Embryonic facial prominence (tissue), 1 donor: ENCODE measurements at regions not wholly inside any gene's neighbourhood (a gene's known extent, or its start where the extent isn't known, plus 50 kb on each side); places are given as distances from the start of the nearest gene placed in this dataset.
"Not testable (repeated sequence)": the region's sequence is repeated elsewhere in the genome, so short reads cannot be mapped to it uniquely, and the experiment has no call there.

Experiments
- DNase-seq: peaks from one replicate; pipeline ENCODE4 v3.0.0-alpha.2; 2016; ENCODE audit errors: extremely low spot score

DNA sequence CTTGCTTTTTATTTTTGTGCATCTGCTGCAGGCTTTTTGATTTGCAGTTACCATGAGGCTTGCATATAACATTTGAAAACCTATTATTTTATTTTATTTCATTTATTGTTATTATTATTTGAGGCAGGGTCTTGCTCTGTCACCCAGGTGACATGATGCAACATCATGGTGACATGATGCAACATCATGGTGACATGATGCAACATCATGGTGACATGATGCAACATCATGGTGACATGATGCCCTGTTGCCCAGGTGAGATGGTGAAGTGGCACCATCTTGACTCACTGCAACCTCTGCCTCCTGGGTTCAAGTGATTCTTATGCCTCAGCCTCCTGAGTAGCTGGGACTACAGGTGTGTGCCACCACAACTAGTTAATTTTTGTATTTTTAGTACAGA is 244.5 kb upstream of the CTBP2 start:
- not testable (repeated sequence) for DNase-seq

DNA sequence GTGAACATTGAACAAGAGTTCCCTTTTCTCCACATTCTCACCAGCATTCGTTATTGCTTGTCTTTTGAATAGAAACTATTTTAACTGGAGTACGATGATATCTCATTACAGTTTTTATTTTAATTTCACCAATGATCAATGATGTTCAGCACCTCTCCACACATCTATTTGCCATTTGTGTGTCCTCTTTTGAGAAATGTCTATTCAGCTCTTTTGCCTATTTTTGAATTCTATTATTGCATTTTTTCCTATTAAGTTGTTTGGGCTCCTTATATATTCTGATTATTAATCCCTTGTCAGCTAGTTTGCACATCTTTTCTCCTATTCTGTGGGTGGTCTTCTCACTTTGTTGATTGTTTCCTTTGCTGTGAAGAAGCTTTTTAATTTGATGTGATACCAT is 241.1 kb upstream of the CTBP2 start:
- no peak for DNase-seq

DNA sequence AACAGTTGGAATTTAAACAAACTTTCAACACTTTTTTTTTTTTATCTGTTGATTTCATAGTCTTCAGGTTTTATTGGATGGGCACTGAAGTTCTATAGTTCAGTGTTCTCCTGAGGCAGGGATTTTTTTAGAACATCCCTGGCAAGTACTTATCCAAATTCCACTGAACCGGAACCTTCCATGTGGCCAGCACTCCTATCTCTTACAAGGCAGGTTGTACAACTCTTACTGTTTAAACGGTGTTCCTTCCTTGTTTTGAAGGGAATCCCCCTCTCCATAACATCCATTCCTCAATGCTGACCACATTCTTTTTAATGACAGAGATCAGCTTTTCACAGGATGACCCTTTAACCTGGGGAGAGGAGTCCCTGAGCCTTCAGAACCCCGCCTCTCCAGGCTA is 238.9 kb upstream of the CTBP2 start:
- DNase-seq: no peak

DNA sequence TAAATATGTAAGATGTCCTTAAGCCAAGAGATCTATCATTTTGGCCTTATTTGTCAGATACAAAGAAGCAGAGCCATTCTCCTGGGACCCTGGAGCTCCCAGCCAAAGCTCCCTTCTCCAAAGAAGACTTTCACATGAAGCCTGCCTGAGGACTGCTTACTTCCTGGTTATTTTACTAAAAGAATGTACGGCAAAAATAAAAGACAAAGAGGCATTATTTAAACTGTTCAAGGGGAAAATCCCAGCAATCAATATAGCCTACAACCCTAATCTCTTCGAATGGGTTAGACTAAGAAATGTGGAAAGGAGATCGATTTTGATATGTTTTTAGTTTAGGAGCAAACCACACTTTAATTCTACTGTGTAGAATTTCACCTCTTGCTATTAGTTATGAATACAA is 237.9 kb upstream of the CTBP2 start:
- no peak for DNase-seq

DNA sequence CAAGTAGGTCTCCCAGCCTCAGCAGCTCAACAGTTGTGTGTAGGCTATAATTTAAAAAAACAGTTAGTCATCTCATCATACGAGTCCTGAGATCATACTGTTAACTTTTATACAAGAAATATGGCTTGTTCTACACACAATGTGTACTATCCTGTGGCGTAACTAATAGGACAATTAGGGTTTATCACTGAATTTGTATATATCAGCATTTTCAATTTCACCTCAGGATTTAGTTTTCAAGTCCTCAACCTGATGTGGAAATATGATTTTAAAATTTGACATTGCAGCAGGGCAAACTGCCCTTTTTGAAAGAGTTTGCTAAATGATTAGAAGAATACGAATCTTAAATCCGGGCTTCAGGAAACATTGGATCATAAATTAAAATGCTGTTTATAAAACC is 237.2 kb upstream of the CTBP2 start:
- DNase-seq: no peak

DNA sequence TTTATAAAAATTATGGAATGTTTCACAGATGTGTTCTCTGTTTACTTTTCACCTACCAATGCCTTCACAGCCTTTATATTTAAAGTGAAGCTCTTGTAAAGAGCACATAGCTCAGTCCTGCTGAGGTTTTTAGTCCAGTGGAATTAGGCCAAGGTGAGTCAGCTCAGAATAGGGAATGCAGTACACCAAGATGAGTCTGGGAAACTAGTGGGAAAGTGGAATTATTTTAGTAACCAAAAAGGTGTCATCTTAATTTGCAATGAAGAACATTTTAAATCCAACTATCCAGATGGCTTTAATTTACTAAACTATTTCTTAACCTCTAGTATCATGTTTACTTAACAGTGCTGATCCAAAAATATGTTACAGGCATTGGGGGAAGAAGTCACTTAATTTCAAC is 236.3 kb upstream of the CTBP2 start:
- no peak for DNase-seq

DNA sequence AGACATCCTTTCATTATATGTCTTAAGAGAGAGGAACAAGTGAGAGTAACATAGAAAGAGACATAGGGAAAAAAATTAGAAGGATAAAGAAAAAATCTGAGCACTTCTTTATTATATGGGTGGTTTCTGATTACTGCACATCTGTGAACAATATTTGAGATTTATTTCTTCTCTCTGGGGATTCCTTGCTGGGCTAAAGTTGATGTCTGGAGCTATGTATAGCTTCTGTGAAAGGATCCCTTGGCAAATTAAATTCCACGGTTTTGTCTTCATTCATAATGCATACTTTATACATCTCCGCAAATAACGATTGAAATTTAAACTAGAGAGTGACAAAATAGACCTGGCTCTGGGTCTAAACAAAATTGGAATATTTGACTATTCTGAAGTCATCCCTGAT is 232.2 kb upstream of the CTBP2 start:
- DNase-seq: no peak

DNA sequence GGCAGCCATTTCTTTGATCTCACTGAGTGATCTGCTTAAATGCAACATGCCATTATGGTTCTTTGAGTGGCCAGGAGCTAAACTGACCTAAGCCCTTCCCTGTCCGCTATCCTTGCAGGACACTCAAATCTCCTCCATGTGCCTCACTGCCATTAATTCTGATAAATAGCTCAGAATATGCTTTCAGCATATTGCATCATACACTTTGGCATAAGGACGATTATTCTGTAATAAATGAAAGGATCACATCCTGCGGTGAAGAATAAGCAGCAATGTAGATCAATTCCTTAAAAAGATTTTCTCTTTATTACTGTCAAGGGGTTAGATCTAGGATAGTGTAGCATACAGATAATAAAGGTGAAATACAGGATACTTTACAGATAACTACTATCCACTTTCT is 231.8 kb upstream of the CTBP2 start:
- no peak for DNase-seq

DNA sequence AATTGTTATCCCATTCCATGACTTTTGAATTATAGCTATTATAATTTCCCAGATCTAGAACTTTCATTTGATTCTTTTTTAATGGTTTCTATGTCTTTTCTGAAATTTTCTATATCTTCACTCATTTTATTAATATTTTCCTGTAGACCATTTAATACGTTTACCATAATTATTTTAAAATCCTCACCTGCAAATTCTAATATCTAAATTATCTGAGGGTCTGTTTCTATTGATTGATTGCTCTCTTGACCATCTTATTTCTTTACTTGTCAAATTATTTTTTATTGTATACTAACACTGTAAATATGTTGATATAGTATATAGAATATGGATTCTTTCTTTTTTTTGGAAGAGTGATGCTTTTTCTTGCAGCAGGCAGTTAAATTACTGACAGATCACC is 229.3 kb upstream of the CTBP2 start:
- no peak for DNase-seq

DNA sequence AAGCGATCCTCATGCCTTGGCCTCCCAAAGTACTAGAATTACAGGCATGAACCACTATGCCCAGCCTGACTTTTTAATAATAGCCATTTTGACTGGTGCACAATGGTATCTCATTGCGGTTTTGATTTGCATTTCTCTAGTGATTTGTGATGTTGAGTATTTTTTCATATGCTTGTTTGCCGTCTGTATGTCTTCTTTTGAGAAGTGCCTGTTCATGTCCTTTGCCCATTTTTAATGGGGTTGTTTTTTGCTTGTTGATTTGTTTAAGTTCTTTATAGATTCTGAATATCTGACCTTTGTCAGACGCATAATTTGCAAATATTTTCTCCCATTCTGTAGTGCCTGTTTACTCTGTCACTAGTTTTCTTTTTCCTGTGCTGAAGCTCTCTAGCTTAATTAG is 219.2 kb upstream of the CTBP2 start:
- no peak for DNase-seq

DNA sequence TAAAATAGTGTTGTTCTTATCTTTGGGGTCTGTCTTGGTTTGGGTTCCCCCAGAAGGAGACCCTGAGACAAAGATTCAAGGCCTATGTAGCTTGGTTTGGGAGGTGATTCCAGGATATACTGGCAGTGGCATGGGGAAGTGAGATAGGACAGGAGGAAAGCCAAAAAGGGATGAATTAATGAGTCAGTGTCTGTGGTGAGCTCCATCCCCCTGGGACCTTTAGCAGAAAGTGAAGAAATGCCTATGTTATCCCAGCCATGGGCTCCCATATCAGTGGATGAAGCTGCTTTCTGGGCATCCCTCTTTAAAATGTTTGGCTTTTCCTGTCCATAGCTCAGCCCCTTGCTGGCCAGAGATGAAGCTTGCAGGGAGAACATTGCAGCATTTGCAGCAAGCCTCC is 217.0 kb upstream of the CTBP2 start:
- no peak for DNase-seq

DNA sequence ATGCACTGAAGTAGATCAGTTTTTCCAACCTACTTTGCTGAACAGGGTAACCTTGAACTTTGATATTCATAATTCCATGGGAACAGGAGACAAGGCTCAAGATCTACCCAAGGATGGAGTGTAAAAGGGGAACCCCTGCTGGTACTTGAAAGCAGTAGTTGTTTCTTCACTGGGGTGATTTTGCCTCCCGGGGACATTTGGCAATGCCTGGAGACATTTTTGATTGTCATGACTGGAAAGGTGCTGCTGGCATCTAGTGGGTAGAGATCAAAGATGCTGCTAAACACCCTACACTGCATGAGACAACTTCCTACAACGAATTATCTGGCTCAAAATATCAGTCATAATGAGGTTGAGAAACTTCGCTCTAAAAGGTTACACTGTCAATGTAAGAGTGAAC is 214.8 kb upstream of the CTBP2 start:
- DNase-seq: no peak

DNA sequence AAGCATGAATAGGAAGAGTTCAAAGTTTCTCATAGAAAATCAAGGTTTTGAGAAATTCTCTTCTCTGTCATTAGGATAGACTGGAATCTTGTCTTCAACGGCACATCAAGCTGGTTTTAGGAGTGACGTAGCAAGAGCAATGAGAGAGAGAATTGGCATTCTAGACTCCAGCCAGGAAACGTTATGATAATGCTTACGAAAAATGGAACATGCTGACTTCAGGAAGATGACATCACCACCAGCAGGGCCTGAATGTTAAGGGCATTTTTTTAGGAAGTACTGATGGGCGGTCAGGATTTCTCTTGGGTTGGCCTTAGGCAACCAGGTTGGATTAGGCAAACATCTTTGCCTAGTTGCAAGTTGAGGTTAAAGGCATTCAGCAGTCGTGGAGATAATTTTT is 213.2 kb upstream of the CTBP2 start:
- DNase-seq: no peak

DNA sequence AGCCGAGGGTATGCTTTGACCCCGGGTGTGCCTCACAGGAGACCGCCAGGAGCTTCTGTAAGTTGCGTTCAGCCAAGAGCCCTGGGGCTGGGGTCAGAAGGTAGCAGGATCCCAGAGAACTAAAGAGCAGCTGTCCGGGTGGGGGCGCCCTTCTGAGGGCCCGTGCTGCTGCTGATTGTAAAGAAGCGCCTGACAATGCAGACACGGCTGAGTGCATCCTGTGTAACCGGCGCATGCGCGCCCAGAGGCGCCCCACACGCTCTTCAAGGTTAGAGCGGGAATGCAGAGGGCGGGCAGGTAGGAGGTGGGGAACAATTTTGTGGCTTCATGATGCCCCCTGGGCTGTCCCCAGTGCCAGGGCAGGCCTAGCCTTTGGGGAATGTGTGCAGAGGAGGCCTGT is 210.2 kb upstream of the CTBP2 start:
- DNase-seq: no peak

DNA sequence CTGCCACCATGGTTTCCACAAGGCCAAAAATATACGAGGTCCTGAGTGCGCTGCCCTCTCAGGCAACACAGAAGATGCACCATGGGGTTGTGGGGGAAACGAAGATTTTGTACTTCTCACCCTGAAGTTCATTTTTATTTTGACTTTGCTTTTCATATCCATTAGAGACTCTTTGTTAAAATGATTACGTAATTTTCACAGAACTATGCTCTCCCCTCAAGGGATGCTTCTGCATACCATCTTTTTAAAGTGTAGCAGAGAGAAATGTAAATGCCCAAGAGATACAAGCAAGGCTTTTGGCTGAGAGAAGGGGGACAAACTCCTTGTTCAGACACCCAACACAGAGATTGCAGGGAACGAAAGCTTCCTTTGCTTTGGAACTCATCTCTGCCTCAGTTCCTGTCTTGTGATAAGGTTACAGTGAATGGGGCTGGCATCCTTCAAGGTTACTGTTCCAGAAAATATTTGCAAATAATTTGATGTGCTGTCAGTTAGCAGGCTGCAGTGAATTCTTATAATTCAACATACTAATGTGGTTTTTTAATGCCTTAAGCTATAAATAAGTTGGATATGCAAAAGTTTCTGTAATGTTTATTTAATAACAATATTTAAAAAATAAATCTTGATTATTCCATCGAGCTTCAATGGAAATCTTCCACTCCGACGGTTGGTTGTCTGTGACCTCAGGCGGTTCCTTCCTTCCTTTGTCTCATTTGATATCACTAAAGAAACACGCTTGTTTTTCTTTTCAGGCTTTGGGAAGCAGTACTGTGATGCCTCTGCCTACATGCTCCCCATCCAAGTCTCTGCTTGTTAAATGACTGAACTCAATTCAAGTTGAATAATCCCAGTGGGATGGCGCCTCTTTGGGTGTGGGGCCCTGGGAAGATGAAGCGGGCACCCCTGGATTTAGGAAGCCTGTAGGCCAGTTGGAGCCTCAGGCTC is 209.3 kb upstream of the CTBP2 start:
- DNase-seq: no peak

DNA sequence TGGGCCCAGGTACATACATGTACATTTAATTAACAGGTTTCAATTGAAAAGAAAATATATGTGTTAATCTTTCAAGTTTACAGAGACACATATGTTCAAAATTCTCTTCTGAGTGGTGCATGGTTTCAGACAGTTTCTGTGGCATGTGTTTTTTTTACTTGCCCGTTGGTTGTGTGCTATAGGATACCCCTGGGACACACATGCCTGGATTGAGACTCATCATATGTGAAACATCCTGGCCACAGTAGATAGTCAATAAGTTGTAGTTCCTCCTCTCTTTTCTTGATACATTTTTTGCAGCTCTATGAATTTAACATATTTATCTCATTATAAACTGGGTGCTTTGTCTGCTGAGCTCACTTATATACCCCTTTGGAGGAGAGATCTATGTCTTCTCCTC is 207.8 kb upstream of the CTBP2 start:
- DNase-seq: no peak

DNA sequence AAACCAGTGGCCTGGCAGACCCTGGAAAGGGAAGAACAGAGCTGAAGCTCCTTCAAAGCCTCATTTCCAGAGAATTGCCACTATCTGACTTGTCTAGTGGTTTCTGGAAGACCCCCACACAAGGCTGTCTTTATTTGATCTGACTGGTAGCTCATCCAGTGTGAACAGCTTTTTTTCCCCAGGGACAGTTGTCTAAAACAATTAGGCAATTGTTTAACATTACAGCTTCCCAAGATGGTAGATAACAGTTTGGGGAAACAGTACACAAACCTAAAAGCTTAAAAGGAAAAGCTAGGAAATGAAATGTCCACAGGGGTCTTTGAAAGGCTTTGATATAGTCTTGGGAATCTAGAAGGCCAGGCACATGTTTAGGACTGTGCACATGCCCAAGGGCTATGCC is 203.4 kb upstream of the CTBP2 start:
- no peak for DNase-seq

DNA sequence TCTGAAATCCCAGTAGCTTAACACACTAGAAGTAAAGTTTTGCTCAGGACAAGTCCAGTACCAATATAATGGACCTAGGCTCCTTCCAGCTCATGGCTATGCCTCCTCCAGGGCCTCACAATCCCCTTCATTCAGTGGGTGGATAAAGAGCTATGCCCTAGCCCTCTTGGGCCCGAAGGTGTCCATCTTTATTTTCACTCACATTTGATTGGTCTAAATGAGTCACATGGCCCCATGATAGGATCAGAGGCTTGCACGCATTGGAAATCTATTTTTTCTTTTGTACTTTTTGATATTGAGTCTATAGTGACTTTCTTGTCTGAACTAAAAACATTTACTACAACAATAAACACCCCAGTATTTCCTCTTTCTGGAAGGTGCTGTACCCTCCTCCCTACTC is 202.6 kb upstream of the CTBP2 start:
- DNase-seq: no peak

DNA sequence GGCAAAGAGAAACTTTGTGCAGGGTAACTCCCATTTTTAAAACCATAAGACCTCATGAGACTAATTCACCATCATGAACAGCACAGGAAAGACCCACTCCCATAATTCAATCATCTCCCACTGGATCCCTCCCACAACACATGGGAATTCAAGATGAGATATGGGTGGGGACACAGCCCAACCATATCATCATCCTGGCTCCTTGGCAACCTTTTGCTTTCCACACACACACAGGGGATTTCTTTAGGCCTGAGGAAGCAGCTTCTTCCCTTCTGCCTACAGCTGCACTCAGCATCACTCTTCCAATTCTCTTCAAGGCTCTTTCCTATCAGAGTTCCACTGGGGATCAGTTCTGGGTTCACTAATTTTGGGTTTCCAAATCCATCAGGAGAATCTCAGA is 199.0 kb upstream of the CTBP2 start:
- DNase-seq: no peak

DNA sequence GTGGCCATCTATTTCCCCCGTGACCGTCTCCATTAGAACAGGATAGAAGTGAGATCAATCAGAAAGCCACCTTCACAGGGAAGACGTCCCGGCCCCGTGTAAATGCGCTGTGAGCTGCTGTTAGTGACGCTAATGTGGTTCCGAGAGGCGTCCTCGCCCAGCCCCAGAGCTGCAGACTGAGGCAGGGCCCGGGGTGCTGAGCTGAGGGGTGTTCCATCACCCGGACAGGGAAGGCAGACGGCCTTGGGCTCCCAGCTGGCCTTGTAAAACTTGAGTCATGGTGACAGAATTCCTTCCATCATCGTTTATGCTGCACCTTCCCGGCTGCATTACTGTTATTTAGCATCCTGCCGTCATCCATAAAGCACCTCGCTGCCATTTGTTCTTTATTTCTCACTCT is 195.3 kb upstream of the CTBP2 start:
- DNase-seq: no peak

DNA sequence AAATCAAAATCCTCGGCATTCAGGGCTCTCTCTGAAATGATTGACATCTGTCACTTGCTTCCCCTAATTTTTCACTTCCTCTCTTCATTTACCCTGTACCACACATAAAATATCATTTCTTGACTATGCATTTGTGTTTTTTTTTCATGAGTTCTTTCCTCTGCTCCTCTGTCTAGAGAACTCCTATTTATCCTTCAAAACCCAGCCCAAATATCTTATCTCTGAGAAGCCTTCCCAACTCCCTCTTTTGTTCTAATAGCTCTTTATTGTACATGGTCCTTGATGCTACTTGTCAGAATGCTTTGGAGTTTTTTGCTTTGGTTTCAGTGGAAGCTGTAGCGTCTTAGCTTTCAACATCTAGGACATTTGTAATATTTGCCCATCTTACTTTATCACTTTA is 190.2 kb upstream of the CTBP2 start:
- DNase-seq: no peak

DNA sequence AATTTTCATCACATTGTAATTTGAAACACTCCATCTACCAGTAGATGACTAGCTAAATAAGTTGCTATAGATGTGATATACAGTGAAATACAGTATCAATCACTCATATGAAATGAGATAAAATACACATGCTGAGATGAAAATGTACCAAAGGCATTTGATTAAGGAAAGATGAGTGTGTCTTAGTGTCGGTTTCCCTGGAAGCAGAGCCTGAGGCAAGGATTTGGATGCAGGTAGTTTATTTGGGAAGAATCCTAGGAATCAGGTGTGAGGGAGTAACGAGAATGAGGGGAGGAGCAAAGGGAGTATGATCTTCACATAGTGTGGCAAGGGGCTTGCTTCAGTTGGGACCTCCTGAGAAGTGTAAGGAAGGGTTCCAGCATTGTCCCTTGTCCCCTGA is 188.2 kb upstream of the CTBP2 start:
- no peak for DNase-seq

DNA sequence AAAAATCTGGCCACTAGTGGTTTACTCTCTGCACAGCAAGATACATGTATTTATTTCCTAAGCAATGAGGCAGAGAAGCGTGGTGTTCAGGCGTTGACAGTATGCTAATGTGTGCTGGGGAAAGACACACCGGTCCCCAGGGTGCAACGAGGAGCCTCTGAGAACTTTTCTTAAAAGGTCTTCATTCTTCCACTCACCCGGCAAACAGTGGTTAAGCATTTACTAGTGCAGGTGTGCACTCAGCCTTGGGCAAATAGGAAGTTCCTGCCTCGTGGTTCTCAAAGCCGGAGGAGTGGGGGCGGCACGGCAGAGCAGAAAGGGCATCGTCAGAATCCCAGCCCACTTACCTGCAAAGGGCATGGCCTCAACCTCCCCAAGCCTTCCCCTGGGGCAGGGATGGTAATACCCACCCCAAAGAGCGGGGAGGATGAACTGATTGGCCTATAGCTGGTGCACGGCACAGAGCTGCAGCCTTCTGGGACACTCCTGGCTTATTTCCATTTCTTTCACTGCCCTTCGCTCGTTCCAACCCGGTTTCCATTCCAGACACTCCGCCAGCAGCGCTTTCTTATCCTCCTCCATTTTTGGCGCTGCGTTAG is 184.3 kb upstream of the CTBP2 start:
- DNase-seq: no peak

DNA sequence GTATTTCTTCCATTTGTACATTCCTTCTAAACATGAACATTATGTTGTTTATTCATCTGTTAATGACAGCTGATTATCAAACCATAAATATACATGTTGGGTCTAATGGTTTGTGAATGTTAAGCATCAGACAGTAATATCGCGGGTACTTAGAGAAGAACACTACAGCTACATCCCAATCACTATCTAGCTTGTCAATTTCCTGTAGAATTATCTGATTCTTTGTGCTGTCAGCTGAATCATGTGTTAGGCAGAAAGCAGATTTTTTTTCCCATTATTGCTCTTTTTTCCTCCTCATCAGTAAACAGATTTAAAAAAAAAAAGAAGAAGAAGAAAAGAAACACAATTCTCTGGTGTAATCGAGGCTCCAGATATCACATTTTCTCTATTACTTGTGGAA is 183.6 kb upstream of the CTBP2 start:
- no peak for DNase-seq
